ENCODE measurements at regions not wholly inside any gene's neighbourhood (a gene's known extent, or its start where the extent isn't known, plus 50 kb on each side); places are given as distances from the start of the nearest gene placed in this dataset.

DNA sequence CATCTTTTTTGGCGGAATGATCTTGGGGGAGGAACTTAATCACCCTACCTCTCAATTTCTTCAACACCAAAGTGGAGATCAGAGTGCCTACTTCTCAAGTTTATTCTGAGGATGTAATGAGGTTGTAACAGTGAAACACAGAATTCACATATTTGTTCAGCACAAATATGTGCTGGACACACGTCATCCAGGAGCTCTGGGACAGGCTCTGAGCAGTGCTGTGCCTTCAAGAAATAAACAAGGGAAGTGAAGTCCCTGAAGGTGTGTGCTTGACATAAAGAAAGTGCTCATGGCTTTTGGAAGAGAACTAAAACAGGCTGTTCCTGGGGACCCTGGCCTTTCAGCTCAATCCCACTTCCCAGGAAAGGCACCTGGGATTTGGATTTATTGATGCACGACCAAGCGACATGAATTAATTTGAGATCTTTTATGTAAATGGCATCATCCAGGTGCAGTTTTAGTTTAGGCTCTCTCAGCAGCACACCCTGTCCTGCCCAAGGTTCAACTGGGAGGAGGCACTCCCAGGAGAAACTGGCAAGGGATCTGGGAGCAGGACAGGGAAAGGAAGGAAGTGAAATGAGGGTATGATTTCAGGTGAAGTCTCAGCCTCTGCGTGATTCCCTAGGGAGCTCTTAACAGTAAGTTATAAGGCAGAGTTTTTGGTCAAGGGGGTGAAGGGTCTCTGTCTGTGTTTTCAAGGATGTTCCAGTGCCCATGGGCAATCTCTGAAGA lies 211.0 kb downstream of the FOXA2 start:
- DNase-seq (ENCODE audit: low read depth), result no peak

GRCh38 chr20:22371843-22372242 lies 212.5 kb downstream of the FOXA2 start:
- DNase-seq (ENCODE audit: low read depth), result no peak

DNA sequence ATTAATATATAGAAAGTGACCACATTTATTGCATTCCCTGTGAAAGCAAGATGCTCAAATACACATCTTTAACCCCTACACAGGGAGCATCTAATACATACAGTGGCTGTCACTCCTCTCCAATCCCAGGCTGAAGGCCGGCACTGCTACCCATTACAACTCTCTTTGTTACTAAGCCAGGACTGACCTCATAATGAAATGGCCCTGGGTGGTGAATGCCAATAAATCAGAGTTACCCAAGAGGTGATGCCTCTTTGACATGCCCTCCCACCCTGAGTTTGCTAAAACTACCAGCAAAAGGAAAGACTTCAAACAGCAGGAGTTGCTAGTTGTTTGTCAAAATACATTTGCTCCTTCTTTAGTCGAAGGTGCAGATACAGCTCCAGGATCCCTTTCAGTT lies 214.2 kb downstream of the FOXA2 start:
- no peak for DNase-seq (ENCODE audit: low read depth)

DNA sequence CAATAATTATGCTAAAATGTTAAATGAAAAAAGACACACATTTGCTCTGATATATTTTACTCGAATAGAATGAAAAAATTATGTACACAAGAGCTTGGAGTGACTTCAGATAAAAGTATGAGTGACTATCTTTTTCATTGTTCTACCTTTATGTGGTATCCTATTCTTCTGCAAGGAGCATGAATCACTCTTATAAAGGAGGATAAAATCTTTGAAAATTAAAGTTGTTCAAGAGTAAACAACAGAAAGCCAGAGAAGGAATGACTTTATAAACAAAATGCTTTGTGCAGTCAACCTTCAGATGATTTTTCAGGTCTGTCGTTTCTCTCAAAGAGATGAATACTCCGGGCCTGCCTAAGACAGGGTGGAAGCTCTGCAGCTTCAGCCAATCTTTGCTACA lies 215.3 kb downstream of the FOXA2 start:
- DNase-seq (ENCODE audit: low read depth), result no peak

DNA sequence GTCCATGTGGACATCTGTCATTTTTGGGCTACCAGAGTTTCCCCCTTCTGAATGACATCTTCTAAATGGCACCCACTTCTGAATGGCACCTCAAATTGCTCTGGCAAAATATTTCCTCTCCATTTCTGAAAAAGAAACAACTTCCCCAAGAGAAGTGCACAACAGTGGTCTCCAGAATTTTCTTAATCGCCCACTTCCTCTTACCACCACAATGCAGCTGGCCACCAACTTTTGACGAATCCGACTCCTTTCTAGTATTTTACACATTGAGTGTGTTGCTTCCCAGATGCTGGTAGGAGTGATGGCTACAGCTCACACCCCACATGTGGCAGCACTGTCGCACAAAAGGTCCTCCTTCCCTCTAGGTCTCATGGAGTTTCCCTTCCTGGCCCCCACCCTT lies 216.1 kb downstream of the FOXA2 start:
- DNase-seq (ENCODE audit: low read depth), result no peak

DNA sequence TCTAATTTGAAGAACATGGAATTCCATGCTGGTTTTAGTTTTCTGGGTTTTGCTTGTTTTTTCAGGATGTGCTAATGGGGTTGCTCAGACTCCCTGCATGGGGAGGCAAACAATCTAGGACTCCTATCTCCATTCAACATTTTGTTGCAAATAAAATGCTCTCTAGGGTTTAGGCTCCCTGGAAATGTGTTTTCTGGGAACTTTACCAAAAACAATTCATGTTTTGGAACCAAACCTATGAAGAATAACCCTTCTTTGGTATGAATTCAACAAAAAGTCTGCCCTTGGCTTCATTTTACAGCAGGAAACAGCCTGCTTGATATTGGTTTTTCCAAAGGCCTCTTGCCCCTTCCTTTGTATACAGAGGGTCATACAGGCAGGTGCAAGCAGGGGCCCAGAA lies 217.7 kb downstream of the FOXA2 start:
- no peak for DNase-seq (ENCODE audit: low read depth)

GRCh38 chr20:22354647-22355046 lies 229.7 kb downstream of the FOXA2 start:
- DNase-seq (ENCODE audit: low read depth), result no peak

DNA sequence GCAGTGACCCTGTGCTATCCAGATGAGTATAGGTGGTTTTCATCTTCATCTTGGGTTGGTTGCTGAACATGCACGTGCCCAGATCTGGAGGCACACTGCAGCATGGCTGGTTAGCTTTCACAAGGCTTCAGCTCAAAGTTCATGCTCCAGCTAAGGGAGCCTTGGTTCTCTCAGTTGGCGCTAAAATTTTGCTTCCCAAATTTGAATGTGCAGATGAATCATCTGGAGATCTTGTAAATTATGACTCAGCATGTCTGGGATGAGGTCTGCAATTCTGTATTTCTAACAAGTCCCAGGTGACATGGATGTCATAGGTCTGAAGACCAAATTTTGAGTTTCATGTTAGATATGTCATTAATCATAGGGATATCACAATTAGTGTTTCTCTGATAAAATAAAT lies 230.8 kb downstream of the FOXA2 start:
- DNase-seq (ENCODE audit: low read depth), result peak; percentile 44

DNA sequence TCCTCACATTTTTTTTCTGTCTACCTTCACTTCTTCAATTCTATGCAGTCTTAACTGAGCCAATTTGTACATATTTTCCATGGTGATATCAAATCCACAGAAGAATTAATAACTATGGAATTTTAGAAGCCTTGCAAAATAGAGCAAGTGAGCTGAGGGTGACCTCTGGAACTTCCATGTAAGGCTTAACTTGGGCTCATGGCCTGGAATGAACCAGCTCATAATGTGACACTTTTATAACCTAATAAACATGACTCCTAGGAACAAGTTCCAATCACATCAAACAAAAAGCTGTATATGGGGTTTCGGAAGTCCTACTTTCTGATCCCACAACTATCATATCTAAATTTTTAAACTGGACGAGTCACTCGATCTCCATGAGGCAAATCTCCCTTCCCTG lies 232.4 kb downstream of the FOXA2 start:
- no peak for DNase-seq (ENCODE audit: low read depth)

DNA sequence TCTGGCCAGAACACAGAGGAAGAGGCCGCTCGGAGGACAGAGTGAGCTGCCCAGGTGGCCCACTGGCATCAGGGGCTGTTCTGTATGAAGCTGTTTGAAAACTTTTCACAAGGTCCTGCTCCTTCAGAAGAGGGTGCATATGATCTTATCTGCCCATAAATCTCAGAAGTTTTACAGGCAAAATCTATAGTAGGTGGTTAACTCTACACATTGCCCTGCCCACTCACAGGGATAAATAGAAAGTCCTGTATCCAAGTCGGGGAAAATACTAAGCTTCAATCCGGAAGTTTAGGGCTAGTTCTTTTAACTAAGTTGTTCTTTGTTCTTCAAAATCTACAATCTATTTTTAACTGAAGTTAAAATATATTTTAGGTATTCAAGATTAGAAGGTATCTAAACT lies 233.7 kb downstream of the FOXA2 start:
- DNase-seq (ENCODE audit: low read depth), result no peak

DNA sequence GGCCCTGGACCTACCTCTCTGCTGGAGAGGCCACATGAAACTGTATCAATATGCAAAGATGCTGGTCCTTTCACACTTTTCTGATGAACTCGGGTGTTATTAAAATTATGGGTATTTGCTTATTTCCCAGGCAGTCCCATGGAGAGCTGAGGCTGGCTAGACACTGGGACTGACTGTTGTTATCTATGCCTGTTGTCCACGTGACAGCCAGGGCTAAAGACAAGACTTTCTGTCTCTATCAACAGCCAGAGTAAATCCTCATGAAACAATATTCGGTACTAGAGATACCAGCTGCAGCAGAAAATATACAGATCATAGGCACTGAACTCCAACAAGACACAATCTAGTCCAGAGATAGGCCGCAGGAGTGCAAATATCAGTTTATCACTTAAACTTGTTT lies 236.4 kb downstream of the FOXA2 start:
- no peak for DNase-seq (ENCODE audit: low read depth)

DNA sequence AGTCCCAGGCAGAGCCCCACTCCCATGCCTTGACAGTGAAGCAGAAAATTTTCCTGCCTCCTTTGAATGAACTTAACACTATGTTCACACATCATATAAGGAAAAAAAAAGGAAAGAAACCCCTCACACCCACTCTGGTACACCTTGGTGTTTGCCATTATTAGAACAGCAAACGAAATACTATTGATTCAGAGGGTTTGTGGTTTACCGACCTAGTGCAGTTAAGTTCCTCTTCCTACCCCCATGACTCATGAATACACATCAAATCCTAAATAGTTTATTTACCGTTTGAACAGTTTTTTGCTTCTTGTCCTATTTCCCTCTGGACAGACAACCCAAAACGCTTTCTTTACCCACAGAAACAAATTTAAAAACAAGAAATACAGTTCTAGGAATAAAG lies 237.7 kb downstream of the FOXA2 start:
- DNase-seq (ENCODE audit: low read depth), result peak; percentile 67

- DNase-seq (ENCODE audit: low read depth), result no peak
Observed at GRCh38 chr20:22343612-22344011, 240.8 kb downstream of the FOXA2 start.

GRCh38 chr20:22342410-22342809 lies 242.0 kb downstream of the FOXA2 start:
- DNase-seq (ENCODE audit: low read depth), result no peak

DNA sequence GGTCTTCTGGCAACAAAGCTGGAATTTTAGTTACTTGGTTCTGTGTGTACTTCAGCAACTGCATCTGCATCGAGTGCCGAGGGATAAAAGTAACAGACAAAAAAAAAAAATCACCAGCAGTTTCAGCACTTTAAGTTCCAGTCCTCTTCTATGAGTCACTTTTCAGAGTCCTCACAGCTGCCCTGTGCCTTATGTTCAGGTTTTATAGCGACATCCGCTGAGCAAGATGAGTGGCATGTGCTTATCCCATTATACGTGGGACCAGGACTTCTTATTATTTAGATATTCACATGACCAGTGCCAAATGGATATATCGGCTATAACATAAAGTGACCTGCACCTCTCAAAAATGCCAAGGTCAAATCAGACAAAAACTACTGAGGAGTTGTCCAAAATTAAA lies 242.9 kb downstream of the FOXA2 start:
- peak; percentile 90 for DNase-seq (ENCODE audit: low read depth)

- DNase-seq (ENCODE audit: low read depth), result no peak
Observed at GRCh38 chr20:22339946-22340345, 244.4 kb downstream of the FOXA2 start.

DNA sequence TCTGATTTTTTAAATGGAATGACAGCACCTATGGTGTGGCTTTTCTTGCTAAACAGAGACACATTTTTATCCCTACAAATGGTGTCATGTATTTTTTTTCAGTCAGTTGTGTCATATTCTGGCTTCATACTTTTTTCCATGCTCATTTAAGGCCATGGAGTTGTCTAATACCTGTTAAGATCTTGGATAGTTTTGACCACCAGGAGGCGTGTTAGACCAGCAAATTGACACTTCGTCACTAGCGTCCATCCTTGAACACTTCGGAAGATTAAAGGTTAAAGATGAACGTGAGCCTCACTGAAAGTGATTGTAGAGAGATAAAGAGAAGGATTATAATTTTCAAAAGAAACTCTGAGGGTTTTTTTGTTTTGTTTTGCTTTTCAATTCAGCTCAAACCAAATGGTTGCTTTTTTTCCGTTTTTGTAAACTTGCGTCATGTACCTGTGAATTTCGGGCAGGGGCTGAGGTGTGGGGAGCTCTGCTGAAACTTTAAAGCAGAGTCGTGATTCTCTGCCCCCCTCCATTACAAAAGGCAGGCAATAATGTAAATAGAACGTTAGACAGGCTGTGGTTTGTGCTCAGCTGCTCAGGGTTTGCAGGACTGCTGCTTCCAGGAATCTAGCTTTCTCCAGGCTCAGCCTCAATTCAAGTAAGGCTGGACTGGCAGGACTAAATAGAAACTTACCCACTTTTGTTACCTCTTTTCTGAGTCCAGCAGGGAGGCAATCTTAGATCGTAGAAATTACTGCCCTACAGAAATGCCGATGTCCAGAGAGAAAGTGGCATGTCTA lies 245.1 kb downstream of the FOXA2 start:
- peak; percentile 71 for DNase-seq (ENCODE audit: low read depth)

DNA sequence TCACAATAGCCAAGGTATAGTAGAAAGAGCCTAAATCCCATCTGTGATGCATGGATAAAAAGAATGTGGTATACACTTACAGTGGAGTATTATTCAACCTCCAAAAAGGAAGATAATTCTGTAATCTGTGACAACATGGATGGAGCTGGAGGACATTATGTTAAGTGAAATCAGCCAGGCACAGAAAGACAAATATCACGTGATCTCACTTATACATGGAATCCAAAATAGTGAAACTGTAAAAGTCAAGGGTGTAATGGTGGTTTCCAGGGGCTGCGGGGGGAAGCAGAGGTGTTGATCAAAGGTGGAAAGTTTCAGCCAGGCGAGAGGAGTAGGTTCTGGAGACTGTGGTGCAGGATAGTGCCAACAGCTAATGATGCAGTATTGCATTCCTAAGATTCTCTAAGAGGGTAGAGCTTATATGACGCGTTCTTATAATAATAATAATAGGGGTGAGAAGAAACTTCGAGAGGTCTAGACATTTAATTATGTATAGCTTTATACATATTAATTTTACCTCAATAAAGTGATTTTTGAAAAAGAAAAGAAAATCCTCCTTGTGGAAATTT lies 246.1 kb downstream of the FOXA2 start:
- no peak for DNase-seq (ENCODE audit: low read depth)

- no peak for DNase-seq (ENCODE audit: low read depth)
Observed at GRCh38 chr20:22335210-22335609, 249.2 kb downstream of the FOXA2 start.

- peak; percentile 67 for DNase-seq (ENCODE audit: low read depth)
Observed at GRCh38 chr20:22333885-22334545, 250.4 kb downstream of the FOXA2 start.

- DNase-seq (ENCODE audit: low read depth), result no peak
Observed at GRCh38 chr20:22324505-22324904, 259.9 kb downstream of the FOXA2 start.

DNA sequence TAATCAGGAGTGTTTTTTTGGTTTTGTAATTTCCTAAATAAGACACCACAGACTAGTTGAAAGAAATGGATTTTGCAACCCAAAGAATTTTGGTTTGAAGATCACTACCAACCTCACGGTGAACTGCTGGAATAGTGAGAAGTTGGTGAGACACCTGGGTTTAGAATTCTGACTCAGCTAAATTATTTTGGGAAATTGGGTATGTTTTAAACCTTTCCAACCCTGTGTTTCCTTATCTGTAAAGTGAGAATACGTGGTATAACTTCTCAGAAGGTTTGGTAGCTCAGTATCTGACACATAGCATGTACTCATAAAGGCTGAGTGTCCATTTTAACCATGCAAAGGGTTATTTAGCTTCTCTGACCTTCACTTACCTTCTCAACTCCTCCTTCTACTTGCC lies 261.9 kb downstream of the FOXA2 start:
- no peak for DNase-seq (ENCODE audit: low read depth)

Measured in HT1080 (cell line).